NCI-H82 treated with DMSO at 0.1 percent for 48 hours (cell line): ENCODE measurements at regions not wholly inside any gene's neighbourhood (a gene's known extent, or its start where the extent isn't known, plus 50 kb on each side); places are given as distances from the start of the nearest gene placed in this dataset.

Experiments used
- DNase-seq: peaks from one replicate; lab custom pipeline; 2025; ENCODE audit not compliant: unreplicated experiment; lab: John Stamatoyannopoulos, UW

GRCh38 chr5:6910950-6911349 lies 197.7 kb downstream of the TENT4A start:
- DNase-seq, result no peak

GRCh38 chr5:6914347-6914746 lies 201.1 kb downstream of the TENT4A start:
- DNase-seq, result no peak

- DNase-seq, result no peak
Measured at GRCh38 chr5:6915574-6915973, 202.3 kb downstream of the TENT4A start.

- DNase-seq, result no peak
Measured at GRCh38 chr5:6918255-6918654, 205.0 kb downstream of the TENT4A start.

- no peak for DNase-seq
Measured at GRCh38 chr5:6920628-6921256, 207.5 kb downstream of the TENT4A start.

- DNase-seq, result peak; percentile 88
Measured at GRCh38 chr5:6926491-6927038, 213.3 kb downstream of the TENT4A start.

GRCh38 chr5:6936031-6936430 lies 222.8 kb downstream of the TENT4A start:
- DNase-seq, result peak; percentile 54

- no peak for DNase-seq
Measured at GRCh38 chr5:6937677-6938076, 224.4 kb downstream of the TENT4A start.

GRCh38 chr5:6941631-6942030 lies 228.4 kb downstream of the TENT4A start:
- DNase-seq, result no peak

- DNase-seq, result no peak
Measured at GRCh38 chr5:6943197-6944112, 230.2 kb downstream of the TENT4A start.

- DNase-seq, result no peak
Measured at GRCh38 chr5:6948562-6948961, 235.3 kb downstream of the TENT4A start.

GRCh38 chr5:6949230-6949629 lies 236.0 kb downstream of the TENT4A start:
- no peak for DNase-seq

GRCh38 chr5:6950250-6950649 lies 237.0 kb downstream of the TENT4A start:
- no peak for DNase-seq

- DNase-seq, result no peak
Measured at GRCh38 chr5:6950860-6951259, 237.6 kb downstream of the TENT4A start.

- DNase-seq, result no peak
Measured at GRCh38 chr5:6961123-6961522, 247.9 kb downstream of the TENT4A start.

GRCh38 chr5:6961837-6962635 lies 248.8 kb downstream of the TENT4A start:
- no peak for DNase-seq

- no peak for DNase-seq
Measured at GRCh38 chr5:6976971-6977370, 263.7 kb downstream of the TENT4A start.

- no peak for DNase-seq
Measured at GRCh38 chr5:6979061-6979460, 265.8 kb downstream of the TENT4A start.

- no peak for DNase-seq
Measured at GRCh38 chr5:6989230-6989629, 276.0 kb downstream of the TENT4A start.

- DNase-seq, result no peak
Measured at GRCh38 chr5:6994097-6994496, 280.9 kb downstream of the TENT4A start.

GRCh38 chr5:6995115-6995514 lies 281.9 kb downstream of the TENT4A start:
- no peak for DNase-seq
